Spinal cord (tissue), 9 donors: ENCODE measurements at regions not wholly inside any gene's neighbourhood (a gene's known extent, or its start where the extent isn't known, plus 50 kb on each side); places are given as distances from the start of the nearest gene placed in this dataset.
"Not testable (repeated sequence)": the region's sequence is repeated elsewhere in the genome, so short reads cannot be mapped to it uniquely, and the experiment has no call there.

ENCODE experiments used
- DNase-seq, 6 donors: peaks; one replicate each; pipeline versions ENCODE4 v3.0.0 to v3.0.0-alpha.2; 2013 to 2015; ENCODE audit warnings: low spot score in 6 of 6, low read depth in 4 of 6
- H3K27ac ChIP-seq: one replicate; pipeline ENCODE4 v1.5.1; 2013; ENCODE audit warnings: low read depth, low read length, control low read depth
- H3K27me3 ChIP-seq: one replicate; pipeline ENCODE4 v1.6.1; 2013; ENCODE audit warnings: low read length; ENCODE audit not compliant: control insufficient read depth, insufficient read depth
- H3K36me3 ChIP-seq: one replicate; pipeline ENCODE4 v1.6.1; 2013; ENCODE audit warnings: low read length; ENCODE audit not compliant: control insufficient read depth, insufficient read depth
- H3K4me1 ChIP-seq: one replicate; pipeline ENCODE4 v1.6.1; 2013; ENCODE audit warnings: low read length; ENCODE audit not compliant: control insufficient read depth, insufficient read depth
- H3K4me3 ChIP-seq: one replicate; pipeline ENCODE4 v1.5.1; 2013; ENCODE audit warnings: low read depth, low read length, control low read depth
- H3K9me3 ChIP-seq: one replicate; pipeline ENCODE4 v1.6.1; 2013; ENCODE audit warnings: low read length; ENCODE audit not compliant: control insufficient read depth, insufficient read depth
- WGBS: methylation state at CpG from one replicate; pipeline ENCODE4 v1.1.5; 2013; ENCODE audit warnings: missing lambda C conversion rate; ENCODE audit not compliant: insufficient coverage; 5-methylcytosine and 5-hydroxymethylcytosine counted together
- donor health status: healthy.

DNA sequence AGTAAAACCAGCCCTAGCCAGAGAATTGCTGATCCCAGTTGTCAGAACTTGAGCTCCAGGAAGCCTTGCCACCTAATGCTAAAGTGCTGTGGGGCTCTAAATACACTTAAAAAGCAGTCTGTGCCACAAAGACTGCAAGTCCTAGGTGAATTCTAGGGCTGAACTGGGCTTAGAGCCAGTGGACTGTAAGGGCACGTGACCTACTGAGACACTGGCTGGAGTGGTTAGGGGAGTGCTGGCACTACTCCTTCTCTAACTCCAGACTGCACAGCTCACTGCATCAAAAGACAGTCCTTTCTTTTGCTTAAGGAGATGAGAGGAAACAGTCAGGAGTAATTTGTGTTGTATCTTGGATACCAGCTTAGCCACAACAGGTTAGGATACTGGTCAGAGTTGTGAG lies 1240.2 kb downstream of the FAM133A start:
- no peaks in the 10 kb centered on the region for H3K36me3 ChIP-seq
- no peak overlapping the region for H3K27ac ChIP-seq
- no peaks in the 10 kb centered on the region for H3K27me3 ChIP-seq
- WGBS = no CpG with 5 or more reads among the region's 1 CpG
- H3K9me3 ChIP-seq = no peaks in the 10 kb centered on the region
- no peak overlapping the region for H3K4me3 ChIP-seq
- no peaks in the 10 kb centered on the region for H3K4me1 ChIP-seq
- DNase-seq = peak in 3 of 6 donors; percentile 0 to 31 (median 1)

DNA sequence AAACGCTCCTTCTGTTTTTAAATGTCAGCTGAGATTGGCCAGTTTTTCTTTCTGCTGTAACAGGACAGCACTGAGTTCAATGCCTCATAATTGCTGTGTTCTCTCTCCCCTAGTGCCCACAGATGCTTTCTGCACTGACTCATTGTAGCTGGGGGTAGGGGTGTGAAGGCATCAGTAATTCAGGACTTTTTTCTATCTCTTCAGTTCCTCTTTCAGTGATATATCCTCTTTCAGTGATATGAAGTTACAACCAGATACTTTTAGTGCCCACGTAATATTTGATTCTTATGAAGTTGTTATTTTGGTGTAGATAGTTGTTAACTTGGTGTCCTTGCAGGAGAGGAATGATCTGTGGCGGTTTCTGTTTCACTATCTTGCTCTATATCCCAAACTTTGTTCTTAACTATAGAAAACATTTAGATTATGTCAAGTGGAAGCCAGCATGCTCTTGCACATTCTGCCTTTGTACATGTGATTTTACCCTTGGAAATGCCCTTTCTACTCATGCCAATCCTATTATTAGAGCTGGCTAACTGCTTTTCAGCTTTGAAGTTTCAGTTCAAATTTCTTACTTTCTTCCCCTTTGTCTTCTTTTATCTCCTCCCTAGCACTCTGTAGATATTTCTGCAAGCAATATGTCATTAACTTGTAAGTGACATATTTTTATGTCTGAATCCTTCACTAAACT lies 1258.4 kb downstream of the FAM133A start:
- H3K27me3 ChIP-seq = no peaks in the 10 kb centered on the region
- no CpG with 5 or more reads among the region's 3 CpGs for WGBS
- no peak for DNase-seq

DNA sequence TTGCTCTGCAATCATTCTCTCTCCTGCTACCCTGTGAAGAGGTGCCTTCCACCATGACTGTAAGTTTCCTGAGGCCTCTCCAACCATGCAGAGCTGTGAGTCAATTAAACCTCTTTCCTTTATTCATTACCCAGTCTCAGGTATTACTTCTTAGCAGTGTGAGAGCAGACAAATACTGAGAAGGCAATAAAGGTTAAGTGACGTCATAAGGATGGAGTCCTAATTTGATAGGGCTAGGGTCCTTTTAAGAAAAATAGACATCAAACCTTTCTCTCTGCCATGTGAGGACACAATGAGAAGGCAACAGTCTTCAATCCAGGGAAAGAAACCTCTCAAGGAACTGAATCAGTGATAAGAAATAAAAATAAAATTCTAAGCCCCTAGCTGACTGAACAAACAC lies 1262.7 kb downstream of the FAM133A start:
- H3K27me3 ChIP-seq = no peaks in the 10 kb centered on the region
- DNase-seq = no peak
- no peaks in the 10 kb centered on the region for H3K36me3 ChIP-seq
- H3K4me1 ChIP-seq = no peaks in the 10 kb centered on the region
- H3K4me3 ChIP-seq = no peak overlapping the region
- no peaks in the 10 kb centered on the region for H3K9me3 ChIP-seq
- no peak overlapping the region for H3K27ac ChIP-seq
- WGBS = no CpG with 5 or more reads among the region's 1 CpG

More for the DNA sequence above, 1258.4 kb downstream of the FAM133A start:
- Histone ChIP-seq H3K9me3 (no peaks in the 10 kb centered on the region), H3K36me3 (no peaks in the 10 kb centered on the region), H3K27ac (no peak overlapping the region), H3K4me3 (no peak overlapping the region), H3K4me1 (no peaks in the 10 kb centered on the region)

DNA sequence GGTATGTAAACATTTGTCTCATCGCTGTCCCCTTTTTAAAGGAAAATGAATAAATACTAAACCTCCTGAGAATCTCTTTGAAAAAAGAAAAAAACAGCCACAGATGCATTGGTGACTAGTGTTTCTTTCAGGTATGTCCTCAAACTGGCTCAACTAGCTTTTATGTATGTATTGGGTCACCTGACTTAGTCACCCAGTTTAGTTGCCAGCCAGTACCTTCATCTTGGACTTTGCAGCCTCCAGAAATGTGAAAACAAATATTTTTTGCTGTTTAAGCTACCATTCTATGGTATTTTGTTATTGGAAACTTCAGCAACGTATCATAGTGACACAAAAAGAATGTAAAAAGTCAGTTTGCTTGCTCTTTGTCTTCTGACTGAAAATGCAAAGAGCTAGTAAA lies 1263.5 kb downstream of the FAM133A start:
- no peaks in the 10 kb centered on the region for H3K27me3 ChIP-seq
- DNase-seq = no peak
- no peaks in the 10 kb centered on the region for H3K4me1 ChIP-seq
- no CpG with 5 or more reads among the region's 2 CpGs for WGBS
- no peak overlapping the region for H3K27ac ChIP-seq
- H3K4me3 ChIP-seq = no peak overlapping the region
- no peaks in the 10 kb centered on the region for H3K9me3 ChIP-seq
- no peaks in the 10 kb centered on the region for H3K36me3 ChIP-seq

DNA sequence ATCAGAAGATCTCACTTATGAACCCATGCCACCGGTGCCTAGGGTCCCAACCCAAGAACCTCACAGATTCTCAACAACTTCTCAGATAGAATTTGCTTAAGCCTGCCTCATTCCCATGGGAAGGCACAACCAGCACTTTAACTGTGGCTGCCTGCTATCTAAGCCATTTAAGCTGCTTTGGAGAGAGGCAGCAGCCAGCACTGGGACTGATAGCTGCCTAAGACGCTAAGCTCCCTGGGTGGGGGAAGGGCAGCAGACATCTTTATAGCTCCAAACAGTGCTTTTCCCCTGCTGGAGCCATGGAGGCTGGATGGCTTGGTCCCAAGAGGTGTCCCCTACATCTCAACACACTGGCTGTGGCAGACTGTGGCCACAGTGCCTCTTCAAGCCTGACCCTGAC lies 1268.6 kb downstream of the FAM133A start:
- Histone ChIP-seq H3K4me1 (no peaks in the 10 kb centered on the region), H3K36me3 (no peaks in the 10 kb centered on the region), H3K9me3 (no peaks in the 10 kb centered on the region), H3K4me3 (no peak overlapping the region), H3K27ac (no peak overlapping the region), H3K27me3 (peaks cover 4% of the 10 kb centered on the region)
- no peak for DNase-seq
- 49% methylated on average over 2 of the region's 2 CpGs for WGBS

DNA sequence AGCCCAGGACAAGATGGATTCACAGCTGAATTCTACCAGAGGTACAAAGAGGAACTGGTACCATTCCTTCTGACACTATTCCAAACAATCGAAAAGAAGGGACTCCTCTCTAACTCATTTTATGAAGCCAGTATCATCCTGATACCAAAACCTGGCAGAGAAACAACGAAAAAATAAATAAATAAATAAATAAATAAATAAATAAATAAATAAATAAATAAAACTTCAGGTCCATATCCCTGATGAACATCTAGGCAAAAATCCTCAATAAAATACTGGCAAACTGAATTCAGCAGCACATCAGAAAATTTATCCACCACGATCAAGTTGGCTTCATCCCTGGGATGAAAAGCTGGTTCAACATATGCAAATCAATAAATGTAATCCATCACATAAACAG lies 1272.1 kb downstream of the FAM133A start:
- not testable (repeated sequence) for DNase-seq, H3K4me3 ChIP-seq, H3K27ac ChIP-seq, H3K9me3 ChIP-seq, H3K27me3 ChIP-seq, H3K4me1 ChIP-seq, H3K36me3 ChIP-seq
- WGBS = 86% methylated on average over 1 of the region's 3 CpGs

DNA sequence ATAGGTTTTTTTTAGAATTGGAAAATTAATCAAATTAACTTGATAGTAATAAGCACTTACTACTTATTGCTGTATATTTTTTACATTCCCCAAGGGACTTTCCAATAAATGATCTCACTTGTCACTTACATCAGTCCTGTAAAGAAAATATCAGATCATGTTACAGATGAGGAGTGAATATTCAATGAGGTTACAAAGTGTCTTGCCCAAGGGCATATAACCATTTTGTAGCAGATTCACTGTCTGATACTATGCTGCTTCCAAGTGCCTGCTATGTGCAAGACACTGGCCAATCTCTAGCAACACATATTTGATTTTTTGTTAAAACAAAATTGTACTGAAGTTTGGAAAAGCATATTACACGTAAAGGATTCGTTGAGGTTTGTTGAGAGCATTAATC lies 1287.7 kb downstream of the FAM133A start:
- peak in 1 of 6 donors; percentile 3 for DNase-seq
- Histone ChIP-seq H3K4me3 (no peak overlapping the region), H3K36me3 (no peaks in the 10 kb centered on the region), H3K9me3 (no peaks in the 10 kb centered on the region), H3K4me1 (no peaks in the 10 kb centered on the region), H3K27ac (no peak overlapping the region), H3K27me3 (no peaks in the 10 kb centered on the region)
- 63% methylated on average over 2 of the region's 2 CpGs for WGBS

DNA sequence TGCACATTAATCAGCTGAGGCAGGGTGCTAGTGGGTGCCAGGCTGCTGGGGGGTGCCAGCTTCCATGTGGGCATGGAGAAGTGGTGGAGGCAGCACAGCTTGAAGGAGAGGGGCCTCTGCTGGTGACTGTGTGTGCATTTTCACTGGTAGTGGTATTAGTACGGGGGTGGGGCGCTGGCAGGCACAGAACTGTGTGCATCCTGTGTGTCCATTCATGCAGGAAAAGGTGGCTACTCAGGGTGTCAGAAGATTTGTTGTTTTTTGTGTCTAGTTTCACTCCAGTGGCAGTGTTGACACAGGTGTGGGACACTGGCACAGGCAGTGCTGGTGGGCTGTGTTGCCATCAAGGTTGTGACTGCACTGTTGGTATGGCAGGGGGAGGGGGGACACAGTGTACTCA lies 1303.6 kb downstream of the FAM133A start:
- H3K4me3 ChIP-seq = no peak overlapping the region
- WGBS = 78% methylated on average over 2 of the region's 2 CpGs
- H3K27ac ChIP-seq = no peak overlapping the region
- H3K36me3 ChIP-seq = no peaks in the 10 kb centered on the region
- H3K4me1 ChIP-seq = no peaks in the 10 kb centered on the region
- no peak for DNase-seq
- H3K9me3 ChIP-seq = no peaks in the 10 kb centered on the region
- H3K27me3 ChIP-seq = peaks cover 2% of the 10 kb centered on the region

DNA sequence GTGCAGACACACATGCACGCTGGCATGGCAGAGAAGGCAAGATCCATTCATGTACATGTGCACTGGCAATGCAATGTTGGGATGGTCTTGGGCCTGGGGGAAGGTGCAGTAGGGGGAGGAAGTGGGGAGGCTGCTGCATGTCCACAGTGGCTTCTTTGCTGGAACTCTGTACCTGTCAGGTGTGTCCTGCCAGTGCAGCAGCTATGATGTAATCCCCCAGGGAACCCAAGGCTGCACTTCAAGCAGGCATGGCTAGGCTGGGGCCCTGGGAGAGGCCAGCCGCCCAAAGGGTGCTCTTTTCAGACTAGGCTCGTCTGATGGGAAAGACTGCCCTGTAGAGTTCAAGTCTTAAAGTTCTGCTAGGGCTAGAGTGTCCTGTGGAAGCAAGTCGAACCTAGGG lies 1304.0 kb downstream of the FAM133A start:
- H3K36me3 ChIP-seq = no peaks in the 10 kb centered on the region
- H3K9me3 ChIP-seq = no peaks in the 10 kb centered on the region
- H3K27ac ChIP-seq = no peak overlapping the region
- no peak for DNase-seq
- no peaks in the 10 kb centered on the region for H3K4me1 ChIP-seq
- peaks cover 2% of the 10 kb centered on the region for H3K27me3 ChIP-seq
- no peak overlapping the region for H3K4me3 ChIP-seq
- 65% methylated on average over 3 of the region's 4 CpGs for WGBS
